ENCODE measurements at regions not wholly inside any gene's neighbourhood (a gene's known extent, or its start where the extent isn't known, plus 50 kb on each side); places are given as distances from the start of the nearest gene placed in this dataset.

GRCh38 chr4:123891881-123892280, 495.3 kb downstream of the SPRY1 start:
- no peak for TF ChIP-seq CTCF (conservative IDR thresholded peaks at IDR 0.05 in 1 of 2, IDR thresholded peaks at IDR 0.05 in 1 of 2; ENCODE audit: low read depth in 1 of 2, low read length in 2 of 2)
- no peak for TF ChIP-seq EZH2 (IDR thresholded peaks at IDR 0.05; ENCODE audit: low read length, missing control alignments)

All from fibroblast of lung (primary cell).